DND-41 (cell line): ENCODE measurements at regions not wholly inside any gene's neighbourhood (a gene's known extent, or its start where the extent isn't known, plus 50 kb on each side); places are given as distances from the start of the nearest gene placed in this dataset.

Source experiments
- ATAC-seq: fragments of 200-7000 bp; cut with Tn5 transposase; 3 replicates; pipeline ENCODE4 v1.9.1; 2021; ENCODE audit warnings: low read depth; ENCODE audit not compliant: insufficient read depth
- DNase-seq: peaks from one replicate; pipeline ENCODE4 v3.0.0-alpha.2; 2020
- H2AFZ ChIP-seq: 2 replicates; pipeline ENCODE4 v1.6.0; 2012; ENCODE audit warnings: low read depth, low read length
- H3K27ac ChIP-seq: 2 replicates; pipeline ENCODE4 v1.5.1; 2012; ENCODE audit warnings: low read length, inconsistent platforms
- H3K27me3 ChIP-seq: fragments of 200-600 bp; sonication (generic); 2 replicates; pipeline ENCODE4 v1.6.0; 2012; ENCODE audit warnings: low read length, mild to moderate bottlenecking, inconsistent platforms; ENCODE audit not compliant: insufficient read depth, poor library complexity
- H3K36me3 ChIP-seq: 2 replicates; pipeline ENCODE4 v1.5.1; 2012; ENCODE audit warnings: low read length, inconsistent platforms; ENCODE audit not compliant: insufficient read depth
- H3K4me1 ChIP-seq: 2 replicates; pipeline ENCODE4 v1.5.1; 2012; ENCODE audit warnings: mild to moderate bottlenecking, low read length; ENCODE audit not compliant: insufficient read depth
- H3K4me2 ChIP-seq: 2 replicates; pipeline ENCODE4 v1.6.0; 2012; ENCODE audit warnings: mild to moderate bottlenecking, moderate library complexity, low read length, inconsistent platforms; ENCODE audit not compliant: insufficient read depth
- H3K4me3 ChIP-seq, 2 experiments: fragments of 200-600 bp in 1 of 2; shearing (Covaris generic) in 1 of 2; 2 replicates each; pipeline ENCODE4 v1.5.1; 2012 to 2016; ENCODE audit warnings: inconsistent platforms in 2 of 2, low read length in 2 of 2, mild to moderate bottlenecking in 2 of 2, low read depth in 1 of 2, moderate library complexity in 1 of 2
- H3K79me2 ChIP-seq: 2 replicates; pipeline ENCODE4 v1.6.0; 2012; ENCODE audit warnings: low read length, inconsistent platforms; ENCODE audit not compliant: insufficient read depth
- H3K9ac ChIP-seq: 2 replicates; pipeline ENCODE4 v1.6.0; 2012; ENCODE audit warnings: low read depth, mild to moderate bottlenecking, inconsistent platforms, low read length, moderate library complexity
- H3K9me3 ChIP-seq: 2 replicates; pipeline ENCODE4 v1.5.1; 2012; ENCODE audit warnings: low read length, moderate library complexity, mild to moderate bottlenecking, inconsistent platforms; ENCODE audit not compliant: insufficient read depth, severe bottlenecking
- H4K20me1 ChIP-seq: 2 replicates; pipeline ENCODE4 v1.6.0; 2012; ENCODE audit warnings: low read length; ENCODE audit not compliant: insufficient read depth
- CTCF ChIP-seq: IDR thresholded peaks from 2 replicates; pipeline ENCODE4 v1.5.1; 2012; ENCODE audit warnings: borderline replicate concordance, low read length, moderate library complexity, mild to moderate bottlenecking; ENCODE audit not compliant: poor library complexity, severe bottlenecking; ENCODE audit errors: extremely low read depth
- EZH2 ChIP-seq: IDR thresholded peaks from 3 replicates; pipeline ENCODE4 v1.6.1; 2012; ENCODE audit warnings: borderline replicate concordance, low read depth, mild to moderate bottlenecking, moderate library complexity, low read length, inconsistent platforms; ENCODE audit not compliant: severe bottlenecking

GRCh38 chr6:50585441-50586330 lies 127.6 kb upstream of the TFAP2D start:
- H3K27me3 ChIP-seq = no peaks in the 10 kb centered on the region
- no peak for DNase-seq
- H3K4me2 ChIP-seq = no peak overlapping the region
- no peak overlapping the region for H2AFZ ChIP-seq
- no peaks in the 10 kb centered on the region for H4K20me1 ChIP-seq
- no peaks in the 10 kb centered on the region for H3K9me3 ChIP-seq
- H3K36me3 ChIP-seq = no peaks in the 10 kb centered on the region
- no peak overlapping the region for H3K27ac ChIP-seq
- no peaks in the 10 kb centered on the region for H3K79me2 ChIP-seq
- no peak for ATAC-seq
- no peaks in the 10 kb centered on the region for H3K4me1 ChIP-seq
- TF ChIP-seq EZH2 (no peak), CTCF (no peak)
- no peak overlapping the region for H3K4me3 ChIP-seq
- H3K9ac ChIP-seq = no peak overlapping the region

- no peak overlapping the region for H3K9ac ChIP-seq
- no peak overlapping the region for H3K4me3 ChIP-seq
- TF ChIP-seq CTCF (no peak), EZH2 (no peak)
- no peaks in the 10 kb centered on the region for H3K36me3 ChIP-seq
- H3K4me2 ChIP-seq = no peak overlapping the region
- no peak for DNase-seq
- H3K4me1 ChIP-seq = no peaks in the 10 kb centered on the region
- H3K79me2 ChIP-seq = no peaks in the 10 kb centered on the region
- no peaks in the 10 kb centered on the region for H4K20me1 ChIP-seq
- ATAC-seq = no peak
- no peaks in the 10 kb centered on the region for H3K27me3 ChIP-seq
- H3K9me3 ChIP-seq = no peaks in the 10 kb centered on the region
- H3K27ac ChIP-seq = no peak overlapping the region
- no peak overlapping the region for H2AFZ ChIP-seq
Measured at GRCh38 chr6:50586331-50586675, 127.0 kb upstream of the TFAP2D start.

- H2AFZ ChIP-seq = no peak overlapping the region
- H3K4me3 ChIP-seq = no peak overlapping the region
- H3K9me3 ChIP-seq = no peaks in the 10 kb centered on the region
- H4K20me1 ChIP-seq = no peaks in the 10 kb centered on the region
- DNase-seq (no peak), ATAC-seq (no peak)
- H3K4me1 ChIP-seq = no peaks in the 10 kb centered on the region
- TF ChIP-seq EZH2 (no peak), CTCF (no peak)
- no peak overlapping the region for H3K4me2 ChIP-seq
- H3K79me2 ChIP-seq = no peaks in the 10 kb centered on the region
- H3K9ac ChIP-seq = no peak overlapping the region
- no peaks in the 10 kb centered on the region for H3K36me3 ChIP-seq
- H3K27ac ChIP-seq = no peak overlapping the region
- H3K27me3 ChIP-seq = no peaks in the 10 kb centered on the region
Measured at GRCh38 chr6:50589751-50590470, 123.4 kb upstream of the TFAP2D start.
